ENCODE measurements at regions not wholly inside any gene's neighbourhood (a gene's known extent, or its start where the extent isn't known, plus 50 kb on each side); places are given as distances from the start of the nearest gene placed in this dataset.

DNA sequence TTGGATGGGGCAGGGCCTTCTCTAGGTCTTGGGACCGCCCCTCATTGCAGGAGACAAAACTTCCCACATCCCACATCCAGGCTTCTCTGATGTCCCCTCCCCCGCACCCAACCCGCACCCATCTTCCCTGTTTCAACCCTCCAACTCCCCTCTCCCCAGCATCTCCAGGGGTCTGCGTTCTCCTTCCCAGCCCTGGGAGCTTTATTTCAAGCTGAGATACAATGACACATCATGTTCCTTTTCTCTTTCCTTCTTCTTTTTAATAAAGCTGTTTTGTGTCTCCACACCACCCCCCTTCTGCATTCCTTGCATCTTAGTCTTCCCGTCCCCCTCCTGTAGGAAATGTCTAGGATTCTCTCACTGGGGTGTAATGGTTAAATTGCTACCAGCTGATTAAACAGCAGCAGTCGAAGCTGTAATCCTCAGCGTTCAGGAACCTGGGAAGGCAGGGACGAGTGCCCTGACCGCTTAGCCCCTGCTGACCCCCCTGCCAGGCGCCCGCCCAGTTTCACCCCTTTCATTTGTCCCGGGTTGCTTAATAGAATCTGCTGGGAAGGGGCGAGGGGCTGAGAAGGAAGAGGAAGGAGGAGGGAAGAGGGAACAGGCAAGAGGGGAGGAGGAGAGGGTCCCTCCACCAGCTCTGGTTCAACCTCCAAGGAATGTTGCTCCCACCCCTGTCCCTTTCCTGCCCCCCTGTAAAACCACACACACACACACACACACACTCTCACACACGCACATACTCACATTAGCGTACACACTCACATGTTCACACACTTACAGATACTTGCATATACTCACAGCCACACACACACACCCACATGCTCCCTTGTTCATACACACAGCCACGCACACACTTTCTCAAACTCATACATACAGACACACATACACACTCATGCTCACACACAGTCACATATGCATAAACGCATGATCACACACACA lies 104.5 kb upstream of the MED13L start:
- Histone ChIP-seq H3K4me1 (ENCODE audit: control insufficient read depth, insufficient read depth, low read length) (peaks cover 37% of the 10 kb centered on the region), H3K27ac (ENCODE audit: insufficient read depth, low read depth, low read length, poor library complexity, severe bottlenecking) (peak overlapping the region; percentile 95), H3K9me3 (ENCODE audit: control insufficient read depth, low read length) (no peaks in the 10 kb centered on the region), H3K27me3 (ENCODE audit: control insufficient read depth, insufficient read depth, low read length, poor library complexity, severe bottlenecking) (no peaks in the 10 kb centered on the region), H3K36me3 (ENCODE audit: control insufficient read depth, insufficient read depth, low read length) (no peaks in the 10 kb centered on the region), H3K4me3 (ENCODE audit: insufficient read depth, low read depth, low read length) (peak overlapping the region; percentile 19)
- WGBS, 2 experiments, result 10 to 11% methylated on average over 16 to 17 of the region's 17 CpGs

DNA sequence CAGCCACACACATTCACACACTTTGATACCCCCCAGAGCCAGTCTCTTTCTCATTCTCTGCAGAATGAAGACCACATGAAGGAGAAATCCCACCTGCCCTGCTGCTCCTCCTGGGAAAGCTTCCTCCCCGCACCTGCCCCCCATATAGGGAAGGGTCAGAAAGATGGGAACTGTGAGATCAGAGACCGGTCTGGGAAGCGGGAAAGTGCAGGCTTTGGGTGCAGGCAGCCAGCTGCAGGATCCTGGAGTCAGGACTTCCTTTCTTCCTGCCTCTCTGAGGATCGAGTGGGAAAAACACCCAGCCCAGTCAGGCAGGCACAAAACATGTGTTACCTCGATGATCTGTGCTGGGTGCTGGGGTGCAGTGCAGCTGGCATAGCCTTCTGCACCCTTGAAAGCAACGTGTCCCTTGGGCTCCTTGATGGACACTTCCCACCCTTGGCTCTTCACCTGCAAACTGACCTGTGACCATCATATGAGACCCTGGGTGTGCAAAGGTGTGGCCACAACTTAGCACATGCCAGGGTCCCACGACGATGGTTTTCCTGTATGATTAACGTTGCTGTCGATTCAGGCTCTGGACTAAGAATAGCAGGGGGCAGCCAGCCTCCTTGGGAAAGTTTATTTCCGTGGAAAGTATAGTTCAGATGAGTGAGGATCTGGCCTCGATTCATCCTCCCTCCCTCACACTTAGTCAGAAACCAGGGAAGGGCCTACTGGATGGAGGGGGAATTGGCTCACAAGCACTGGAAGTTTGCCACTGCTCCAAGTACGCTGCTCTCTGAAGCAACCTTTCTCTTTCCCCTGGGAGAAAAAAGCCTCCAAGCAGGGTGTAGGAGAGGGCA lies 105.4 kb upstream of the MED13L start:
- no peaks in the 10 kb centered on the region for H3K27me3 ChIP-seq (ENCODE audit: control insufficient read depth, insufficient read depth, low read length, poor library complexity, severe bottlenecking)
- WGBS, 2 experiments, result 53% methylated on average over 12 to 13 of the region's 13 CpGs
- no peaks in the 10 kb centered on the region for H3K36me3 ChIP-seq (ENCODE audit: control insufficient read depth, insufficient read depth, low read length)
- peaks cover 37% of the 10 kb centered on the region for H3K4me1 ChIP-seq (ENCODE audit: control insufficient read depth, insufficient read depth, low read length)
- peak overlapping the region; percentile 95 for H3K27ac ChIP-seq (ENCODE audit: insufficient read depth, low read depth, low read length, poor library complexity, severe bottlenecking)
- H3K4me3 ChIP-seq (ENCODE audit: insufficient read depth, low read depth, low read length), result no peak overlapping the region
- H3K9me3 ChIP-seq (ENCODE audit: control insufficient read depth, low read length), result no peaks in the 10 kb centered on the region

DNA sequence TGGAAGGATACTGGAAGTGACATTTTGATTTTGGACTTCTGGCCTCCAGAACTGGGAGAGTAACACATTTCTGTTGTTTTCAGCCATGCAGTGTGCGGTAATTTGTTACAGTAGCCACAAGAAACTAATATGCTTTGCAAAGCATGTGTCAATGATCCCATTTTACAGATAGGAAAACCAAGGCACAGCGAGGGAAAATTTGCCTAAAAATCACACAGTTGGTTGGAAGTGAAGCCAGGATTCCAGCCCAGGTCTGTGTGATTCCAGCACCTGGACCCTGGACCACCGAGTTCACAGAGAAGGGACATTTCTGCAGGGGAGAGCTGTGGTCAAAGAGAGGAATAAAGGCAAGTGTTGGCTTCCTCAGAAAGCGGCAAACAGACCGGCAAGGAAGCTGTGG lies 106.7 kb upstream of the MED13L start:
- H3K9me3 ChIP-seq (ENCODE audit: control insufficient read depth, low read length), result no peaks in the 10 kb centered on the region
- H3K4me3 ChIP-seq (ENCODE audit: insufficient read depth, low read depth, low read length), result no peak overlapping the region
- no peak overlapping the region for H3K27ac ChIP-seq (ENCODE audit: insufficient read depth, low read depth, low read length, poor library complexity, severe bottlenecking)
- H3K4me1 ChIP-seq (ENCODE audit: control insufficient read depth, insufficient read depth, low read length), result peaks cover 37% of the 10 kb centered on the region
- WGBS, 2 experiments, result 91 to 94% methylated on average over 5 of the region's 5 CpGs
- H3K27me3 ChIP-seq (ENCODE audit: control insufficient read depth, insufficient read depth, low read length, poor library complexity, severe bottlenecking), result no peaks in the 10 kb centered on the region
- no peaks in the 10 kb centered on the region for H3K36me3 ChIP-seq (ENCODE audit: control insufficient read depth, insufficient read depth, low read length)

DNA sequence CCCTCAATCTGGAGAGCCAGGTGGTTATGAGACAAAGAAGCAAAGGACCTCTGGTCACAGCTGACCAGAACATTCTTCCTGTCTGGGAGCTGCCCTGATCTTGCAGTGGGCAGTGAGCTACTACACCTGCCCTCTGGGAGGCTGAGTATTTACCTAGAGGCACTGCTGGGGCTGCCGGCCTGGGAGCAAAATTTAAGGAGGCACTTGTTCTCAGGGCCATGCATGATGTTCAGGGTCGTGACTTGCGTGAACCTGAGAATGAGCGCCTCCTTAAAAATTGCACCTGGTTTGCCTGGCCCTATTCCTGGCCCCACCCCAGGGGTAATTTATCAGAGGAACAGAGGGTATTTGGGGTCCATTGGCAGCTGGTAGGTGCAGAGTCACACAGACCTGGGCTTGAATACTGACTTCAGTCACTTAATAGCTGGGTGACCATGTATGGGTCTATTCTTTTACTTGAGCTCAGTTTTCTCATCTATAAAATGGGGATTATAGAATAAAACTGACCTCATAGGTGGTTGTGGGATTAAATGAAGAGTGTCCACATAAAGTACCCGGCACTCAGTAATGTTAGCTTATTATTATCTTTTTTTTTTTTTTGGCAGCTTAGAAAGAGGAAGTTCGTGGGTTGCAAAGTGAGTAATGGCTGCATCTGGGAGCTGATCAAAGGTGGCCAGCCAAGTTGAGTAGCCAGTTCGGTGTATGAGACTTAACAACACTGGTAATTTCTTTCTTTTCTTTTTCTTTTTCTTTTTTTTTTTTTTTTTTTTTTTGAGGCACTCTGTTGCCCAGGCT lies 107.4 kb upstream of the MED13L start:
- Histone ChIP-seq H3K27me3 (ENCODE audit: control insufficient read depth, insufficient read depth, low read length, poor library complexity, severe bottlenecking) (no peaks in the 10 kb centered on the region), H3K27ac (ENCODE audit: insufficient read depth, low read depth, low read length, poor library complexity, severe bottlenecking) (no peak overlapping the region), H3K9me3 (ENCODE audit: control insufficient read depth, low read length) (no peaks in the 10 kb centered on the region), H3K4me3 (ENCODE audit: insufficient read depth, low read depth, low read length) (no peak overlapping the region), H3K36me3 (ENCODE audit: control insufficient read depth, insufficient read depth, low read length) (no peaks in the 10 kb centered on the region), H3K4me1 (ENCODE audit: control insufficient read depth, insufficient read depth, low read length) (peaks cover 37% of the 10 kb centered on the region)
- 80 to 88% methylated on average over 5 to 7 of the region's 7 CpGs for WGBS, 2 experiments

DNA sequence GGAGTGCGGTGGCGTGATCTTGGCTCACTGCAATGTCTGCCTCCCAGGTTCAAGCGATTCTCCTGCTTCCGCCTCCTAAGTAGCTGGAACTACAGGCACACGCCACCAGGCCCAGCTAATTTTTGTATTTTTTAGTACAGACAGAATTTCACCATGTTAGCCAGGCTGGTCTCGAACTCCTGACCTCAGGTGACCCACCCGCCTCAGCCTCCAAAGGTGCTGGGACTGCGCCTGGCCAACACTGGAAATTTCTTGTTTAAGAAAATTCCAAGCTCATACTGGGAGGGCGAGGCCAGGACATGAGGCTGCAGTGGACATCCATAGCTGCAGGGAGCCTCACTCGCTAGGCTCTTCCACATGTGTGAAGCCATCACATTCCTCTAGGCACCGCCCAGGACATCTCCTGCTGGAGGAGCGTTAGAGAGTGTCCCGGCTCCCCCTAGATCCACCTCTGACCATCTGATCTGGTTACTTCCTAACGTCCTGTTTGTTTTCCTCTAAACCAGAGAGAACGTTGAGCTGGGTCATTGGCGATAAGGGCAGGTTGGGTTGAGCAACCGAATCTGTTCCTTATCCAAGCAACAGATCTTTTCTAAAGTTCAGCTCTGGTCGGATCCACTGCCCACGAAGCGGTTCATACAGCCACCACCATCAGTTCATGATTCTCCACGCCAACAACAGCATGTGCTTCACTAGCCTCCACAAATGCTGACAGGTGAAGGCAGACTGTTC lies 108.2 kb upstream of the MED13L start:
- 78 to 86% methylated on average over 21 of the region's 21 CpGs for WGBS, 2 experiments
- H3K36me3 ChIP-seq (ENCODE audit: control insufficient read depth, insufficient read depth, low read length), result no peaks in the 10 kb centered on the region
- no peak overlapping the region for H3K4me3 ChIP-seq (ENCODE audit: insufficient read depth, low read depth, low read length)
- no peaks in the 10 kb centered on the region for H3K9me3 ChIP-seq (ENCODE audit: control insufficient read depth, low read length)
- H3K27me3 ChIP-seq (ENCODE audit: control insufficient read depth, insufficient read depth, low read length, poor library complexity, severe bottlenecking), result no peaks in the 10 kb centered on the region
- H3K4me1 ChIP-seq (ENCODE audit: control insufficient read depth, insufficient read depth, low read length), result peaks cover 31% of the 10 kb centered on the region
- H3K27ac ChIP-seq (ENCODE audit: insufficient read depth, low read depth, low read length, poor library complexity, severe bottlenecking), result no peak overlapping the region

DNA sequence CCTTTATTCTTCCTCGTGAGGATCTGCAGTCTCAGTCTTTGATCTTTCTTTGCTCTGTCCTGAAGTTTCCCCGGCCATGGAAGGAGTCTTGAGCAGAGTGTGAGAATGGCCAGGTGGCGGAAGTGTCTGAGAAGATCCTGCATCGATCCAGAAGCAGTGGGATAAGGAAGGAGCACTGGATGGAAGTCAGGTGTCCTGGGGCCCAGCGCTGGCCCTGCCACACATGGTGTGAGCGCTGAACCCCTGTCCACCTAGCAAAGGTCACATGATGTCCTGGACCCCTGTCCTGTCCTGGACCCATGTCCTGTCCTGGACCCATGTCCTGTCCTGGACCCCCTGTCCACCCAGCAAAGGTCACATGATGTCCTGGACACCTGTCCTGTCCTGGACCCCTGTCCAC lies 111.8 kb upstream of the MED13L start:
- 86 to 88% methylated on average over 6 of the region's 6 CpGs for WGBS, 2 experiments
- no peak overlapping the region for H3K4me3 ChIP-seq (ENCODE audit: insufficient read depth, low read depth, low read length)

DNA sequence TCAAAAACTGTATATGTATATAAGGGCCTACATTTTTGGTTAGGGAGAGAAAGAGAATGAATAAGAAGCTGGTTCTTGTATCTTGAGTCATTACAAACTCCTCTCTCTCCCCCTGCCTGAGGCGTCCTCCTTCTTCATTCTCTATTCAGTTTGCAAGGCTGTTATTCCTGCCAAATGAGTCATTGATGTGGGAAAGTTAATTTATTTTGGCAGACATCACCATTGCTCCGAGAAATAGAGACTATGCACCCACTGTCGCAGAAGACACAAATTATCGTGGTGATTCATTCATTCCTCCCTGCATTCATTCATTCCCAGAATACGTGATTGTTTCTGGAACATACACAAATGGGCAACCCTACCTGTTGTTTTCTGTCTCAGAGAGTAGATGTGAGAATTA lies 112.5 kb upstream of the MED13L start:
- H3K4me3 ChIP-seq (ENCODE audit: insufficient read depth, low read depth, low read length), result no peak overlapping the region
- H3K9me3 ChIP-seq (ENCODE audit: control insufficient read depth, low read length), result no peaks in the 10 kb centered on the region
- H3K27me3 ChIP-seq (ENCODE audit: control insufficient read depth, insufficient read depth, low read length, poor library complexity, severe bottlenecking), result no peaks in the 10 kb centered on the region
- no peaks in the 10 kb centered on the region for H3K4me1 ChIP-seq (ENCODE audit: control insufficient read depth, insufficient read depth, low read length)
- no peak overlapping the region for H3K27ac ChIP-seq (ENCODE audit: insufficient read depth, low read depth, low read length, poor library complexity, severe bottlenecking)
- WGBS, 2 experiments, result 95 to 99% methylated on average over 4 to 5 of the region's 5 CpGs
- H3K36me3 ChIP-seq (ENCODE audit: control insufficient read depth, insufficient read depth, low read length), result no peaks in the 10 kb centered on the region

More for the DNA sequence above, 111.8 kb upstream of the MED13L start:
- Histone ChIP-seq H3K27me3 (ENCODE audit: control insufficient read depth, insufficient read depth, low read length, poor library complexity, severe bottlenecking) (no peaks in the 10 kb centered on the region), H3K36me3 (ENCODE audit: control insufficient read depth, insufficient read depth, low read length) (no peaks in the 10 kb centered on the region), H3K27ac (ENCODE audit: insufficient read depth, low read depth, low read length, poor library complexity, severe bottlenecking) (no peak overlapping the region), H3K9me3 (ENCODE audit: control insufficient read depth, low read length) (no peaks in the 10 kb centered on the region), H3K4me1 (ENCODE audit: control insufficient read depth, insufficient read depth, low read length) (peaks cover 6% of the 10 kb centered on the region)

DNA sequence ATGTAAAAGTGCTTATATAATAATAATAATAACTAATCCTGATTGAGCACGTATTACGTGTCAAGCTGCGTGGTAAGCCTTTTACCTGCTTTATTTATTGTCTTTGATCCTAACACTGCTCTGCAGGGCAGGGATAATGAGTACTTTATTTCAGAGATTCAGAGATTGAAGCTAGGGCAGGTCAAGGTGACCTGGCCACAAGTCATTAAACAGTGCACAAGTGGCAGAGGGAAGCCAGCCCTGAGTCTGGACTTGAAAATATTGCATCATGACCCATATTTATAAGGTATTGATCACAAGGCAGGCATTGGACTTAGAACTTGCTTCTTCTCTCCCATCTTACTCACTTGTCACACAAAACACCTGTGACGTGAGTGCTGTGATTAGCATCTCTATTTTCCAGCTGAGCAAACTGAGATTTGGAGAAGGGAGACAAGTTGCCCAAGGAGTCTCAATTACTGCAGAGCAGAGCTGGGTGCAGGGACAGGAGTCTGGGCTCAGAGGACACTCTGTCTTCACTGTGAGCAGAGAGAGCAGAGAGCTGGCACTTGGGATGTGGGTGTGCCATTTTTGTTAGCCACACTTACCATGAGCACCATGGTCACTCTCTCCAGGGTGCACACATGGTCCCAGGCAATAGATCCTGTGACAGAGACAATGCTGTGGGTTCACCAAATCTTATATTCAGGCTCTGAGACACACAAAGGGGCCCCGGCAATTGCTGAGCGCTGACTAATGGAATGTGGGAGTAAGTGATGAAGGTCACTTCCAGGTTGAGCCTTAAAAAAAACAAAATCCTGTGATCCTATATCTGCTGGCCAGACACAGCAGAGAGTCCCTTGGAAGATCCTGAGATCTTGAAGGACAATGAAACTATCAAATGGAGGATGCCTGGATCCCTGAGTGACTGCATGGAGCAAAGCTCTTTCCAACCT lies 113.2 kb upstream of the MED13L start:
- no peaks in the 10 kb centered on the region for H3K4me1 ChIP-seq (ENCODE audit: control insufficient read depth, insufficient read depth, low read length)
- no peaks in the 10 kb centered on the region for H3K27me3 ChIP-seq (ENCODE audit: control insufficient read depth, insufficient read depth, low read length, poor library complexity, severe bottlenecking)
- H3K27ac ChIP-seq (ENCODE audit: insufficient read depth, low read depth, low read length, poor library complexity, severe bottlenecking), result no peak overlapping the region
- H3K9me3 ChIP-seq (ENCODE audit: control insufficient read depth, low read length), result no peaks in the 10 kb centered on the region
- no peak overlapping the region for H3K4me3 ChIP-seq (ENCODE audit: insufficient read depth, low read depth, low read length)
- no peaks in the 10 kb centered on the region for H3K36me3 ChIP-seq (ENCODE audit: control insufficient read depth, insufficient read depth, low read length)
- WGBS, 2 experiments, result 93 to 96% methylated on average over 6 of the region's 6 CpGs

DNA sequence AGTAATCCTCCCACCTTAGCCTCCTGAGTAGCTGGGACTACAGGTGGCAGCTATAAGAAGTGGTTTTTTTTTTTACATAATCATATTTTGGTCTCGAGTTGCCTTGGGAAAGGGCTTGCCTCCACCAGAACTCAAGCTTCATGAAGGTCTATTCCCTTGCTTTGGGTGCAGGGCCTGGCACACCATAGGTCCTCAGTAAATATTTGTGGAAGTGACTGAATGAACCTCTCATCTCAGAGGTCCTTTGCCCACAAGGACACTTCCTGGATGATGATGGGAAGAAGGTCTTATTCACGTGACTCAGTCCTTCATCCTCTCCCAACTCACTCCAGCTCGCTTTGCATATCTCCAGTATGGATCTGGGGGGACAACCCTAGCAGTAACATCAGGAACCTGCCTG lies 114.0 kb upstream of the MED13L start:
- WGBS, 2 experiments, result 94 to 96% methylated on average over 3 of the region's 3 CpGs
- Histone ChIP-seq H3K4me3 (ENCODE audit: insufficient read depth, low read depth, low read length) (no peak overlapping the region), H3K27ac (ENCODE audit: insufficient read depth, low read depth, low read length, poor library complexity, severe bottlenecking) (no peak overlapping the region), H3K4me1 (ENCODE audit: control insufficient read depth, insufficient read depth, low read length) (no peaks in the 10 kb centered on the region), H3K27me3 (ENCODE audit: control insufficient read depth, insufficient read depth, low read length, poor library complexity, severe bottlenecking) (no peaks in the 10 kb centered on the region), H3K9me3 (ENCODE audit: control insufficient read depth, low read length) (no peaks in the 10 kb centered on the region), H3K36me3 (ENCODE audit: control insufficient read depth, insufficient read depth, low read length) (no peaks in the 10 kb centered on the region)
